ENCODE measurements at regions not wholly inside any gene's neighbourhood (a gene's known extent, or its start where the extent isn't known, plus 50 kb on each side); places are given as distances from the start of the nearest gene placed in this dataset.

DNA sequence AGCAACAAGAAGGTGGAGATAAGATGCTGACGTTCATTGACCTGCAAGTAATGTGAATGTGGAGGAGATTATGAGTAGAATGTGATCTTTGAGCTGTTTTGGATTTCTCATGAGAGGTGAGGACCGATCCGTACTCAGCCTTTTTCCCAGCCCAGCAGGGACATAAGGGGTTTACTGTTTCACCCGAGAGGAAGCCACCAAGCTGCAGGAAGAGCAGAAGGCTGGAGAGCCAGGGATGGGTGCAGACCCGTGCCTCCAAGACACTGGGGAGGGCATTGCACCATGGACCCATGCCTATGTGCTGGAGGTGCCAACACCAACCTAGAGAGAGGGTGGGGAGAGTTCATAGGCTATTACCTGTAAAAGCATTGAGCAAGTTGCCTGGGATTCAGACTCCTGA, 206.0 kb upstream of the DIO3 start:
- no peak overlapping the region for H2AFZ ChIP-seq (ENCODE audit: low read length)
- TF ChIP-seq, protein P1, sequence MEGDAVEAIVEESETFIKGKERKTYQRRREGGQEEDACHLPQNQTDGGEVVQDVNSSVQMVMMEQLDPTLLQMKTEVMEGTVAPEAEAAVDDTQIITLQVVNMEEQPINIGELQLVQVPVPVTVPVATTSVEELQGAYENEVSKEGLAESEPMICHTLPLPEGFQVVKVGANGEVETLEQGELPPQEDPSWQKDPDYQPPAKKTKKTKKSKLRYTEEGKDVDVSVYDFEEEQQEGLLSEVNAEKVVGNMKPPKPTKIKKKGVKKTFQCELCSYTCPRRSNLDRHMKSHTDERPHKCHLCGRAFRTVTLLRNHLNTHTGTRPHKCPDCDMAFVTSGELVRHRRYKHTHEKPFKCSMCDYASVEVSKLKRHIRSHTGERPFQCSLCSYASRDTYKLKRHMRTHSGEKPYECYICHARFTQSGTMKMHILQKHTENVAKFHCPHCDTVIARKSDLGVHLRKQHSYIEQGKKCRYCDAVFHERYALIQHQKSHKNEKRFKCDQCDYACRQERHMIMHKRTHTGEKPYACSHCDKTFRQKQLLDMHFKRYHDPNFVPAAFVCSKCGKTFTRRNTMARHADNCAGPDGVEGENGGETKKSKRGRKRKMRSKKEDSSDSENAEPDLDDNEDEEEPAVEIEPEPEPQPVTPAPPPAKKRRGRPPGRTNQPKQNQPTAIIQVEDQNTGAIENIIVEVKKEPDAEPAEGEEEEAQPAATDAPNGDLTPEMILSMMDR (IDR thresholded peaks at IDR 0.05; ENCODE audit: low read length): no peak
- no peak for TF ChIP-seq EZH2 (optimal IDR thresholded peaks at IDR 0.05; ENCODE audit: low read depth, low read length)
- TF ChIP-seq EZH2phosphoT487 (IDR thresholded peaks at IDR 0.05; ENCODE audit: low read length): no peak
- H3K9ac ChIP-seq (ENCODE audit: low read length): no peak overlapping the region

DNA sequence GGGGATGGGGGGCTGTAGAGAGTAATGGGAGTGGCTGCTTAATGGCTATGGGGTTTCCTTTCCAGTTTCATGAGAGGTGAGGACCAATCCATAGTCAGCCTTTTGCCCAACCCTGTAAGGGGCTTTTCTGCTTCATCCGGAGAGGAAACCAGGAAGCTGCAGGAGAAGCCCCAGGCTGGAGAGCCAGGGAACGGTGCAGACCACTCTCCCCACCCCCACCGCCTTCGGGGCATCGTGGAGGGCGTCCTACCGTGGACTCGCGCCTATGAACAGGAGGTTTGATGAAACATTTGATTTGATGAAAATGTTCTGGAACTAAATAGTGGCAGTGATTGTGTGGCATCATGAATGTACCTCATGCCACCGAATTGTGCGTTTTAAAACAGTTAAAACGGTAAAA, 204.3 kb upstream of the DIO3 start:
- Histone ChIP-seq H3K4me2 (ENCODE audit: low read depth, low read length) (no peak overlapping the region), H3K27ac (ENCODE audit: low read length) (no peak overlapping the region), H3K9me3 (replicated peaks; ENCODE audit: insufficient read depth, low read length) (no peaks in the 10 kb centered on the region), H3K27me3 (replicated peaks; ENCODE audit: insufficient read depth, low read length) (peaks cover 18% of the 10 kb centered on the region), H3K36me3 (replicated peaks; ENCODE audit: insufficient read depth, low read length) (no peaks in the 10 kb centered on the region), H2AFZ (ENCODE audit: low read length) (no peak overlapping the region), H3K4me1 (ENCODE audit: low read length) (no peaks in the 10 kb centered on the region), H3K9me2 (replicated peaks; ENCODE audit: insufficient read depth, low read length) (no peaks in the 10 kb centered on the region), H4K20me1 (ENCODE audit: insufficient read depth, low read length) (no peaks in the 10 kb centered on the region), H3K9ac (ENCODE audit: low read length) (no peak overlapping the region), H3K4me3 (ENCODE audit: low read length) (no peak overlapping the region), H3F3A (ENCODE audit: insufficient read depth, low read length) (no peaks in the 10 kb centered on the region), H3K79me2 (ENCODE audit: low read length) (no peaks in the 10 kb centered on the region)
- DNase-seq: no peak
- TF ChIP-seq, protein P1 (IDR thresholded peaks at IDR 0.05; ENCODE audit: low read length): no peak
- TF ChIP-seq EZH2 (optimal IDR thresholded peaks at IDR 0.05; ENCODE audit: low read depth, low read length) (no peak), EZH2phosphoT487 (IDR thresholded peaks at IDR 0.05; ENCODE audit: low read length) (no peak)

More for the DNA sequence above, 206.0 kb upstream of the DIO3 start:
- H3K27ac ChIP-seq (ENCODE audit: low read length): no peak overlapping the region
- H3F3A ChIP-seq (ENCODE audit: insufficient read depth, low read length): no peaks in the 10 kb centered on the region
- no peaks in the 10 kb centered on the region for H3K9me2 ChIP-seq (replicated peaks; ENCODE audit: insufficient read depth, low read length)
- H3K9me3 ChIP-seq (replicated peaks; ENCODE audit: insufficient read depth, low read length): no peaks in the 10 kb centered on the region
- no peak overlapping the region for H3K4me2 ChIP-seq (ENCODE audit: low read depth, low read length)
- H3K79me2 ChIP-seq (ENCODE audit: low read length): no peaks in the 10 kb centered on the region
- DNase-seq: no peak
- peaks cover 10% of the 10 kb centered on the region for H3K27me3 ChIP-seq (replicated peaks; ENCODE audit: insufficient read depth, low read length)
- H3K36me3 ChIP-seq (replicated peaks; ENCODE audit: insufficient read depth, low read length): no peaks in the 10 kb centered on the region
- H3K4me3 ChIP-seq (ENCODE audit: low read length): no peak overlapping the region
- no peaks in the 10 kb centered on the region for H4K20me1 ChIP-seq (ENCODE audit: insufficient read depth, low read length)
- H3K4me1 ChIP-seq (ENCODE audit: low read length): no peaks in the 10 kb centered on the region

DNA sequence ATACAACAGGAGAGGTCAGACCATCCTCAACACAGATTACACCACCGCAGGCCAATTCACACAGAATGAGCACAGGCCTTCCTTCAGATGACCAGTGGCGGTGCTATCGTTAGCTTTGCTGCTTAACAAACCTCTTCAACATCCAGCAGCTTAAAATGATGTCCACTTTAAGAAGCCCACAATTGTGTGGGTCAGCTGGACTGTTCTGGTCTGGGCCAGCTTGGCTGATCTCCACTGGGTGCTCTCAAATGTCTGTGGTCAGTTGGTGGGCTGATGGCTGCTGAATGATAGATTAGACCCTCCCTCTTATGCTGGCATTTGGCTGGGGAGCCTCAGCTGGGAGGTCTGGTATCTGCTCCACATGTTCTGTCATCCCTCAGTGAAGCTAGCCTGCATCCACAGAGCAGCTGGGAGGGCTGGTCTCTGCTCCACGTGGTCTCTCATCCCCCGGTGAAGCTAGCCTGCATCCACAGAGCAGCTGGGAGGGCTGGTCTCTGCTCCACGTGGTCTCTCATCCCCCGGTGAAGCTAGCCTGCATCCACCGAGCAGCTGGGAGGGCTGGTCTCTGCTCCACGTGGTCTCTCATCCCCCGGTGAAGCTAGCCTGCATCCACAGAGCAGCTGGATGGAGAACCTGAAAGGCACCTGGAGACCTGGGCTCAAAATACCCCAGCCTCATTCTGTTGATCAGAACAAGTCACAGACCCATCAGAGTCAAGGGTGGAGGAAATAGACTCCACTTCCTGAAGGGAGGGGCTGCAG, 203.6 kb upstream of the DIO3 start:
- Histone ChIP-seq H3K9me3 (replicated peaks; ENCODE audit: insufficient read depth, low read length) (no peaks in the 10 kb centered on the region), H3F3A (ENCODE audit: insufficient read depth, low read length) (no peaks in the 10 kb centered on the region)

More for the DNA sequence above, 203.6 kb upstream of the DIO3 start:
- H3K4me1 ChIP-seq (ENCODE audit: low read length): no peaks in the 10 kb centered on the region
- H3K4me2 ChIP-seq (ENCODE audit: low read depth, low read length): no peak overlapping the region
- no peak overlapping the region for H3K4me3 ChIP-seq (ENCODE audit: low read length)
- H3K9me2 ChIP-seq (replicated peaks; ENCODE audit: insufficient read depth, low read length): no peaks in the 10 kb centered on the region
- H3K9ac ChIP-seq (ENCODE audit: low read length): no peak overlapping the region
- no peak for DNase-seq
- no peak overlapping the region for H3K27ac ChIP-seq (ENCODE audit: low read length)
- no peak overlapping the region for H2AFZ ChIP-seq (ENCODE audit: low read length)
- no peaks in the 10 kb centered on the region for H4K20me1 ChIP-seq (ENCODE audit: insufficient read depth, low read length)
- no peaks in the 10 kb centered on the region for H3K79me2 ChIP-seq (ENCODE audit: low read length)
- TF ChIP-seq EZH2 (optimal IDR thresholded peaks at IDR 0.05; ENCODE audit: low read depth, low read length) (no peak), EZH2phosphoT487 (IDR thresholded peaks at IDR 0.05; ENCODE audit: low read length) (no peak)
- TF ChIP-seq, protein P1 (IDR thresholded peaks at IDR 0.05; ENCODE audit: low read length): no peak
- no peaks in the 10 kb centered on the region for H3K36me3 ChIP-seq (replicated peaks; ENCODE audit: insufficient read depth, low read length)
- H3K27me3 ChIP-seq (replicated peaks; ENCODE audit: insufficient read depth, low read length): peaks cover 18% of the 10 kb centered on the region

Data from MM.1S (cell line).